HEK293 (cell line): ENCODE measurements at regions not wholly inside any gene's neighbourhood (a gene's known extent, or its start where the extent isn't known, plus 50 kb on each side); places are given as distances from the start of the nearest gene placed in this dataset.
"Not testable (repeated sequence)": the region's sequence is repeated elsewhere in the genome, so short reads cannot be mapped to it uniquely, and the experiment has no call there.

Experiments used
- CTCF ChIA-PET: fragments of 350-600 bp; formaldehyde crosslinking; extraction: SDS; loops from one replicate; lab custom pipeline; 2021; ENCODE audit warnings: antibody characterized with exemption; lab: Yijun Ruan, JAX
- POLR2A ChIA-PET: fragments of 300-600 bp; formaldehyde crosslinking; extraction: SDS; loops from one replicate; lab custom pipeline; 2020; ENCODE audit warnings: antibody characterized with exemption, inconsistent platforms; lab: Yijun Ruan, JAX
- H3K27ac ChIP-seq: fragments of 200-500 bp; sonication (Bioruptor generic); 2 replicates; pipeline ENCODE4 v1.5.1; 2014; ENCODE audit warnings: low read depth, low read length, control low read depth, inconsistent platforms; ENCODE audit errors: extremely low read depth
- H3K36me3 ChIP-seq, 2 experiments: fragments of 200-500 bp in 1 of 2; sonication (Bioruptor generic) in 1 of 2; 1 replicate in 1 of 2; 2 replicates in 1 of 2; pipeline ENCODE4 v1.5.1; 2014 to 2017; ENCODE audit warnings: inconsistent platforms in 2 of 2, low read length in 2 of 2; ENCODE audit not compliant: control insufficient read depth in 2 of 2, insufficient read depth in 1 of 2
- H3K4me1 ChIP-seq: fragments of 200-500 bp; sonication (Bioruptor generic); 2 replicates; pipeline ENCODE4 v1.5.1; 2014; ENCODE audit warnings: mild to moderate bottlenecking, low read length, inconsistent platforms; ENCODE audit not compliant: control insufficient read depth, insufficient read depth
- H3K4me3 ChIP-seq: 2 replicates; pipeline ENCODE4 v1.5.1; 2011; ENCODE audit warnings: low read depth, mild to moderate bottlenecking, control low read depth, low read length, moderate library complexity
- H3K9me3 ChIP-seq: fragments of 200-500 bp; sonication (Bioruptor generic); 2 replicates; pipeline ENCODE4 v1.5.1; 2014; ENCODE audit warnings: low read depth, low read length, inconsistent platforms; ENCODE audit not compliant: control insufficient read depth, insufficient read depth
- GLI2 ChIP-seq: fragments of 450-650 bp; formaldehyde crosslinking; IDR thresholded peaks from 2 replicates; pipeline ENCODE4; 2017; ENCODE audit warnings: missing biosample characterization, missing genetic modification characterization, low read depth, borderline replicate concordance
- SCRT1 ChIP-seq: fragments of 450-650 bp; formaldehyde crosslinking; IDR thresholded peaks from 2 replicates; pipeline ENCODE4 v1.5.1; 2016; ENCODE audit warnings: missing biosample characterization, missing genetic modification characterization, borderline replicate concordance
- SETDB1 ChIP-seq: IDR thresholded peaks from one replicate; pipeline ENCODE4 v1.6.1; 2017; ENCODE audit warnings: mild to moderate bottlenecking, low read length, moderate library complexity, mixed read lengths; ENCODE audit not compliant: insufficient read length
- ZFP3 ChIP-seq: fragments of 450-650 bp; formaldehyde crosslinking; IDR thresholded peaks from 2 replicates; pipeline ENCODE4 v1.5.1; 2016; ENCODE audit warnings: low read depth, missing biosample characterization, missing genetic modification characterization
- ZNF133 ChIP-seq: fragments of 450-650 bp; formaldehyde crosslinking; IDR thresholded peaks from 2 replicates; pipeline ENCODE4 v1.5.1; 2016; ENCODE audit warnings: missing biosample characterization, missing genetic modification characterization
- ZNF140 ChIP-seq: fragments of 450-650 bp; formaldehyde crosslinking; IDR thresholded peaks from 2 replicates; pipeline ENCODE4 v1.5.1; 2016; ENCODE audit warnings: missing biosample characterization, missing genetic modification characterization
- ZNF146 ChIP-seq: fragments of 450-650 bp; formaldehyde crosslinking; IDR thresholded peaks from 2 replicates; pipeline ENCODE4 v1.5.1; 2016; ENCODE audit warnings: missing biosample characterization, missing genetic modification characterization
- ZNF211 ChIP-seq: fragments of 450-650 bp; formaldehyde crosslinking; IDR thresholded peaks from 2 replicates; pipeline ENCODE4 v1.5.1; 2016; ENCODE audit warnings: low read depth, missing biosample characterization, missing genetic modification characterization
- ZNF510 ChIP-seq: fragments of 450-650 bp; formaldehyde crosslinking; IDR thresholded peaks from 2 replicates; pipeline ENCODE4 v1.5.1; 2018; ENCODE audit warnings: mild to moderate bottlenecking, missing genetic modification characterization, missing biosample characterization; ENCODE audit not compliant: insufficient replicate concordance
- ZSCAN30 ChIP-seq: fragments of 450-650 bp; IDR thresholded peaks from 2 replicates; pipeline ENCODE4 v1.5.1; 2018; ENCODE audit warnings: missing biosample characterization, mild to moderate bottlenecking, missing genetic modification characterization, moderate library complexity
- TF ChIP-seq, protein P1 (sequence below): fragments of 450-650 bp; formaldehyde crosslinking; IDR thresholded peaks from 2 replicates; pipeline ENCODE4 v1.5.1; 2017; ENCODE audit warnings: missing biosample characterization, missing genetic modification characterization
- TF ChIP-seq, protein P2 (sequence below): fragments of 450-650 bp; formaldehyde crosslinking; IDR thresholded peaks from 2 replicates; pipeline ENCODE4 v1.5.1; 2016; ENCODE audit warnings: missing biosample characterization, missing genetic modification characterization, low read depth
- TF ChIP-seq, protein P3 (sequence below): fragments of 450-650 bp; formaldehyde crosslinking; IDR thresholded peaks from 2 replicates; pipeline ENCODE4 v1.5.1; 2016; ENCODE audit warnings: missing biosample characterization, missing genetic modification characterization
- TF ChIP-seq, protein P4 (sequence below): fragments of 450-650 bp; formaldehyde crosslinking; IDR thresholded peaks from 2 replicates; pipeline ENCODE4 v1.5.1; 2016; ENCODE audit warnings: missing biosample characterization, missing genetic modification characterization

DNA sequence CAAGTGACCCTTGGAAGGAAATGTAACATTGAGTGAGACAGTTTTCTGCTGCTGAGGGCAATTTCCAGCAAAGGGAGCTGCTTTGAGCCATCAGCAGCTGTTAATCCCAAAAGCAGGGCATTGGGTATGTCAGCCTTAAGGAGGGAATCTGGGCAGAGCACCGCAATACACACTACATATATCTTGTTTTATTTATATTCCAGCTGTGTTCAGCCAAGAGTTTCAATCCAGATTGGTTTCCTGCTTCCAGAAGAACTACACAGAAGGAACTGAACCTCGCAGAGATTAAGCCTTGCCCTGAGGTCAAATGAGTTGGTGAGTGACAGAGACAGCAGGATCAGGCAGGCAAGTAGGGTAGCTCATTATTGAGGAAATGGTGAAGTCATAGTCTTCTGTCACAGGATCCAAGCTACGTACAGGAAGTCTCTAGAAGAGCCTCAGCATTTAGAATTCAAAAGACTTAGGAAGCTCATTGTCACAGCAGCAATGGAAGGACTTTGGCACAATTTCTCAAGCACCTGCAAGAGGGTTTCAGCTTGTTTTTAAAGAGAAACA is 109.9 kb upstream of the HEY2 start (continued):
- TF ChIP-seq, protein P1, sequence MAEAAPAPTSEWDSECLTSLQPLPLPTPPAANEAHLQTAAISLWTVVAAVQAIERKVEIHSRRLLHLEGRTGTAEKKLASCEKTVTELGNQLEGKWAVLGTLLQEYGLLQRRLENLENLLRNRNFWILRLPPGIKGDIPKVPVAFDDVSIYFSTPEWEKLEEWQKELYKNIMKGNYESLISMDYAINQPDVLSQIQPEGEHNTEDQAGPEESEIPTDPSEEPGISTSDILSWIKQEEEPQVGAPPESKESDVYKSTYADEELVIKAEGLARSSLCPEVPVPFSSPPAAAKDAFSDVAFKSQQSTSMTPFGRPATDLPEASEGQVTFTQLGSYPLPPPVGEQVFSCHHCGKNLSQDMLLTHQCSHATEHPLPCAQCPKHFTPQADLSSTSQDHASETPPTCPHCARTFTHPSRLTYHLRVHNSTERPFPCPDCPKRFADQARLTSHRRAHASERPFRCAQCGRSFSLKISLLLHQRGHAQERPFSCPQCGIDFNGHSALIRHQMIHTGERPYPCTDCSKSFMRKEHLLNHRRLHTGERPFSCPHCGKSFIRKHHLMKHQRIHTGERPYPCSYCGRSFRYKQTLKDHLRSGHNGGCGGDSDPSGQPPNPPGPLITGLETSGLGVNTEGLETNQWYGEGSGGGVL (tag by site-specific recombination): no peak
- TF ChIP-seq SETDB1: peak; percentile 30
- TF ChIP-seq ZNF510: no peak
- TF ChIP-seq ZNF140 (tag by site-specific recombination): no peak
- TF ChIP-seq SCRT1: no peak
- no peak for TF ChIP-seq ZNF211
- TF ChIP-seq GLI2 (tag by site-specific recombination): no peak

DNA sequence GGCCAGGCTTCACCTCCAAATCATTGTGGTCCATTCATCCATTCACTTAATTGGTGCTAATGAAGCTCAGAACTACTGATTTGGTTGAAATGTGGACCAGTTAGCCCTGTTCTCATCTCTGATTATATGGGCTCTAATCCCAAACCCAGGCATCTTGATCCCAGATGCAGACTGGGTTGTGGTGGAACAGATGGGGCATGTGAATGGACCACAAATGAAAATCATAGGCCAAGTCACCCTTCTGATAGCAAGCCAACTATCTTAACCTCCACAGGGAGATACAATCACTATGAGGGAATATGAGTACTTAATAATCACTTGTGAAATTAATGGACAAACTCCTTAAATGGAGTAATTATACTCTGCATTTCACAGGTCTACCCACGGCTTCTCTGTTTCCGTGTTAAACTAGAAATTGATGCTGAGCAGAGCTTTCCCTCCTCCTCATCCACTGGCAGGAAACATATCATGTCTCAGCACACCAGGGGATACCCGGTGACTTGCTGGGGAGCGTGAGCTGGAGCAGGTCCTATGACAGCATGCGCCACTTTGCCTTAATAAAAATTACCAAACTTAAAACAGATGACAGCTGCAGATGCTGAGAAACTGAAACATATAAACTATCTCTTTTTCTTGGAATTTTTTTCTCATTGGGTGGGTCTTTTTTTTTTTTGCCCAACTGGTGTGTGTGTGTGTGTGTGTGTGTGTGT is 108.8 kb upstream of the HEY2 start:
- no peaks in the 10 kb centered on the region for H3K36me3 ChIP-seq
- no peaks in the 10 kb centered on the region for H3K4me1 ChIP-seq
- H3K27ac ChIP-seq: no peak overlapping the region
- ChIA-PET POLR2A (interaction anchor here (1.6 kb wide), 1 partner anchor 10 kb away, joined by 3 read pairs; no protein-coding TSS in a partner anchor), CTCF (interaction anchor here (0.6 to 0.7 kb wide), 4 partner anchors 137 to 448 kb away, joined by 3 to 4 read pairs (median 4); no protein-coding TSS in a partner anchor)
- H3K4me3 ChIP-seq: no peak overlapping the region
- H3K9me3 ChIP-seq: no peaks in the 10 kb centered on the region
- TF ChIP-seq ZFP3 (tag by site-specific recombination): no peak
- TF ChIP-seq, protein P2, sequence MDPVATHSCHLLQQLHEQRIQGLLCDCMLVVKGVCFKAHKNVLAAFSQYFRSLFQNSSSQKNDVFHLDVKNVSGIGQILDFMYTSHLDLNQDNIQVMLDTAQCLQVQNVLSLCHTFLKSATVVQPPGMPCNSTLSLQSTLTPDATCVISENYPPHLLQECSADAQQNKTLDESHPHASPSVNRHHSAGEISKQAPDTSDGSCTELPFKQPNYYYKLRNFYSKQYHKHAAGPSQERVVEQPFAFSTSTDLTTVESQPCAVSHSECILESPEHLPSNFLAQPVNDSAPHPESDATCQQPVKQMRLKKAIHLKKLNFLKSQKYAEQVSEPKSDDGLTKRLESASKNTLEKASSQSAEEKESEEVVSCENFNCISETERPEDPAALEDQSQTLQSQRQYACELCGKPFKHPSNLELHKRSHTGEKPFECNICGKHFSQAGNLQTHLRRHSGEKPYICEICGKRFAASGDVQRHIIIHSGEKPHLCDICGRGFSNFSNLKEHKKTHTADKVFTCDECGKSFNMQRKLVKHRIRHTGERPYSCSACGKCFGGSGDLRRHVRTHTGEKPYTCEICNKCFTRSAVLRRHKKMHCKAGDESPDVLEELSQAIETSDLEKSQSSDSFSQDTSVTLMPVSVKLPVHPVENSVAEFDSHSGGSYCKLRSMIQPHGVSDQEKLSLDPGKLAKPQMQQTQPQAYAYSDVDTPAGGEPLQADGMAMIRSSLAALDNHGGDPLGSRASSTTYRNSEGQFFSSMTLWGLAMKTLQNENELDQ (tag by site-specific recombination): no peak

DNA sequence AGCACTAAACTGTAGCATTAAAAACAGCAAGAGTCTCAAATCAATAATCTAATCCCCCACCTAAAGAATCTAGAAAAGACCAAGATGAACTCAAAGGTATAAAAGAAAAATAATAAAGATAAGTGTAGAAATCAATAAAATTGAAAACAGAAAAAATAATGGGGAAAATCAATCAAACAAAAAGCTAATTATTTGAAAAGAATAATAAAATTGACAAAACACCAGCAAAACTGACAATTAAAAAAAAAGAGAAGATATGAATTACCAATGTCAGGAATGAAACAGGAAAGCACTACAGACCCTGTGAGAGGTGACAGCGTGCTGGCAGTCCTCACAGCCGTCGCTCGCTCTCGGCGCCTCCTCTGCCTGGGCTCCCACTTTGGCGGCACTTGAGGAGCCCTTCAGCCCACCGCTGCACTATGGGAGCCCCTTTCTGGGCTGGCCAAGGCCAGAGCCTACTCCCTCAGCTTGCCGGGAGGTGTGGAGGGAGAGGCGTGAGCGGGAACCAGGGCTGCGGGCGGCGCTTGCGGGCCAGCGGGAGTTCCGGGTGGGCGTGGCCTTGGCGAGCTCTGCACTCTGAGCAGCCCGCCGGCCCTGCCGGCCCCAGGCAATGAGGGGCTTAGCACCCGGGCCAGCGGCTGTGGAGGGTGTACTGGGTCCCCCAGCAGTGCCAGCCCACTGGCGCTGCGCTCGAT is 105.3 kb upstream of the HEY2 start:
- H3K36me3 ChIP-seq, H3K27ac ChIP-seq, H3K4me3 ChIP-seq, H3K4me1 ChIP-seq, H3K9me3 ChIP-seq, POLR2A ChIA-PET: not testable (repeated sequence)
- CTCF ChIA-PET: interaction anchor here (0.7 kb wide), 1 partner anchor 318 kb away, joined by 5 read pairs; no protein-coding TSS in a partner anchor

DNA sequence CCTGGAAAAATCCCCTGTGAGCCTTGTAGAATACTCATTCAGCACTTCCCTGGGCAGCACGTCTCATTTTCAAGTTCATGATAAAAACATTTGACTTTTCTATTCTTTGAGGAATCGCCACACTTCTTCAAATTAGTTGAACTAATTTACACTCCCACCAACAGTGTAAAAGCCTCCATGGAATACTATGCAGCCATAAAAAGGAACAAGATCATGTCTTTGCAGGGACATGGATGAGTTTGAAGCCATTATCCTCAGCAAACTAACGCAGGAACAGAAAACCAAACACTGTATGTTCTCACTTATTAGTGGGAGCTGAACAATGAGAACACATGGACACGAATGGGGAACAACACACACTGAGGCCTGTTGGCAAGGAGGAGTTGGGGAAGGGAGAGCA is 102.0 kb upstream of the HEY2 start:
- Histone ChIP-seq H3K4me1 (no peaks in the 10 kb centered on the region), H3K4me3 (no peak overlapping the region), H3K27ac (no peak overlapping the region), H3K9me3 (no peaks in the 10 kb centered on the region), H3K36me3 (no peaks in the 10 kb centered on the region)
- TF ChIP-seq, protein P3, sequence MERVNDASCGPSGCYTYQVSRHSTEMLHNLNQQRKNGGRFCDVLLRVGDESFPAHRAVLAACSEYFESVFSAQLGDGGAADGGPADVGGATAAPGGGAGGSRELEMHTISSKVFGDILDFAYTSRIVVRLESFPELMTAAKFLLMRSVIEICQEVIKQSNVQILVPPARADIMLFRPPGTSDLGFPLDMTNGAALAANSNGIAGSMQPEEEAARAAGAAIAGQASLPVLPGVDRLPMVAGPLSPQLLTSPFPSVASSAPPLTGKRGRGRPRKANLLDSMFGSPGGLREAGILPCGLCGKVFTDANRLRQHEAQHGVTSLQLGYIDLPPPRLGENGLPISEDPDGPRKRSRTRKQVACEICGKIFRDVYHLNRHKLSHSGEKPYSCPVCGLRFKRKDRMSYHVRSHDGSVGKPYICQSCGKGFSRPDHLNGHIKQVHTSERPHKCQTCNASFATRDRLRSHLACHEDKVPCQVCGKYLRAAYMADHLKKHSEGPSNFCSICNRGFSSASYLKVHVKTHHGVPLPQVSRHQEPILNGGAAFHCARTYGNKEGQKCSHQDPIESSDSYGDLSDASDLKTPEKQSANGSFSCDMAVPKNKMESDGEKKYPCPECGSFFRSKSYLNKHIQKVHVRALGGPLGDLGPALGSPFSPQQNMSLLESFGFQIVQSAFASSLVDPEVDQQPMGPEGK (tag by site-specific recombination): no peak
- TF ChIP-seq ZNF146 (tag by site-specific recombination) (peak; percentile 93), ZSCAN30 (no peak), ZNF133 (tag by site-specific recombination) (no peak)
- TF ChIP-seq, protein P4, sequence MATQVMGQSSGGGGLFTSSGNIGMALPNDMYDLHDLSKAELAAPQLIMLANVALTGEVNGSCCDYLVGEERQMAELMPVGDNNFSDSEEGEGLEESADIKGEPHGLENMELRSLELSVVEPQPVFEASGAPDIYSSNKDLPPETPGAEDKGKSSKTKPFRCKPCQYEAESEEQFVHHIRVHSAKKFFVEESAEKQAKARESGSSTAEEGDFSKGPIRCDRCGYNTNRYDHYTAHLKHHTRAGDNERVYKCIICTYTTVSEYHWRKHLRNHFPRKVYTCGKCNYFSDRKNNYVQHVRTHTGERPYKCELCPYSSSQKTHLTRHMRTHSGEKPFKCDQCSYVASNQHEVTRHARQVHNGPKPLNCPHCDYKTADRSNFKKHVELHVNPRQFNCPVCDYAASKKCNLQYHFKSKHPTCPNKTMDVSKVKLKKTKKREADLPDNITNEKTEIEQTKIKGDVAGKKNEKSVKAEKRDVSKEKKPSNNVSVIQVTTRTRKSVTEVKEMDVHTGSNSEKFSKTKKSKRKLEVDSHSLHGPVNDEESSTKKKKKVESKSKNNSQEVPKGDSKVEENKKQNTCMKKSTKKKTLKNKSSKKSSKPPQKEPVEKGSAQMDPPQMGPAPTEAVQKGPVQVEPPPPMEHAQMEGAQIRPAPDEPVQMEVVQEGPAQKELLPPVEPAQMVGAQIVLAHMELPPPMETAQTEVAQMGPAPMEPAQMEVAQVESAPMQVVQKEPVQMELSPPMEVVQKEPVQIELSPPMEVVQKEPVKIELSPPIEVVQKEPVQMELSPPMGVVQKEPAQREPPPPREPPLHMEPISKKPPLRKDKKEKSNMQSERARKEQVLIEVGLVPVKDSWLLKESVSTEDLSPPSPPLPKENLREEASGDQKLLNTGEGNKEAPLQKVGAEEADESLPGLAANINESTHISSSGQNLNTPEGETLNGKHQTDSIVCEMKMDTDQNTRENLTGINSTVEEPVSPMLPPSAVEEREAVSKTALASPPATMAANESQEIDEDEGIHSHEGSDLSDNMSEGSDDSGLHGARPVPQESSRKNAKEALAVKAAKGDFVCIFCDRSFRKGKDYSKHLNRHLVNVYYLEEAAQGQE (tag by site-specific recombination): no peak
- CTCF ChIA-PET: no interaction called here
- POLR2A ChIA-PET: no interaction called here
